ENCODE measurements at regions not wholly inside any gene's neighbourhood (a gene's known extent, or its start where the extent isn't known, plus 50 kb on each side); places are given as distances from the start of the nearest gene placed in this dataset.
"Not testable (repeated sequence)": the region's sequence is repeated elsewhere in the genome, so short reads cannot be mapped to it uniquely, and the experiment has no call there.

- WGBS, 3 donors: 75 to 95% (median 86%) methylated on average over 1 of the region's 1 CpG
- DNase-seq: no peak
- no peak overlapping the region for H3K4me3 ChIP-seq (ENCODE audit: low read depth in 1 of 3, low read length in 3 of 3)
- no peaks in the 10 kb centered on the region for H3K27me3 ChIP-seq (ENCODE audit: control insufficient read depth in 3 of 3, insufficient read depth in 3 of 3, low read length in 3 of 3)
- H3K27ac ChIP-seq (ENCODE audit: low read depth in 1 of 3, low read length in 2 of 3): no peak overlapping the region
- H3K4me1 ChIP-seq (ENCODE audit: control insufficient read depth in 3 of 3, insufficient read depth in 2 of 3, low read depth in 1 of 3, low read length in 2 of 3): no peaks in the 10 kb centered on the region
- no peaks in the 10 kb centered on the region for H3K9me3 ChIP-seq (ENCODE audit: control insufficient read depth in 2 of 2, insufficient read depth in 1 of 2, low read depth in 1 of 2, low read length in 1 of 2)
- no peaks in the 10 kb centered on the region for H3K36me3 ChIP-seq (ENCODE audit: control insufficient read depth in 3 of 3, insufficient read depth in 2 of 3, low read depth in 1 of 3, low read length in 3 of 3)
- FAIRE-seq: no peak
Observed at GRCh38 chr13:67481445-67481844, 251.3 kb upstream of the PCDH9 start.

GRCh38 chr13:67474115-67474514, 244.0 kb upstream of the PCDH9 start:
- Histone ChIP-seq H3K4me3 (ENCODE audit: low read depth in 1 of 3, low read length in 3 of 3) (no peak overlapping the region), H3K4me1 (ENCODE audit: control insufficient read depth in 3 of 3, insufficient read depth in 2 of 3, low read depth in 1 of 3, low read length in 2 of 3) (no peaks in the 10 kb centered on the region), H3K36me3 (ENCODE audit: control insufficient read depth in 3 of 3, insufficient read depth in 2 of 3, low read depth in 1 of 3, low read length in 3 of 3) (no peaks in the 10 kb centered on the region), H3K27me3 (ENCODE audit: control insufficient read depth in 3 of 3, insufficient read depth in 3 of 3, low read length in 3 of 3) (no peaks in the 10 kb centered on the region), H3K9me3 (ENCODE audit: control insufficient read depth in 2 of 2, insufficient read depth in 1 of 2, low read depth in 1 of 2, low read length in 1 of 2) (peaks cover 0 to 12% of the 10 kb centered on the region in 2 donors), H3K27ac (ENCODE audit: low read depth in 1 of 3, low read length in 2 of 3) (no peak overlapping the region)
- WGBS, 3 donors: 92 to 95% (median 95%) methylated on average over 3 of the region's 3 CpGs
- DNase-seq: no peak
- FAIRE-seq: no peak

- DNase-seq (no peak), FAIRE-seq (no peak)
- Histone ChIP-seq H3K27ac (ENCODE audit: low read depth in 1 of 3, low read length in 2 of 3) (no peak overlapping the region), H3K4me1 (ENCODE audit: control insufficient read depth in 3 of 3, insufficient read depth in 2 of 3, low read depth in 1 of 3, low read length in 2 of 3) (no peaks in the 10 kb centered on the region), H3K27me3 (ENCODE audit: control insufficient read depth in 3 of 3, insufficient read depth in 3 of 3, low read length in 3 of 3) (no peaks in the 10 kb centered on the region), H3K36me3 (ENCODE audit: control insufficient read depth in 3 of 3, insufficient read depth in 2 of 3, low read depth in 1 of 3, low read length in 3 of 3) (no peaks in the 10 kb centered on the region), H3K9me3 (ENCODE audit: control insufficient read depth in 2 of 2, insufficient read depth in 1 of 2, low read depth in 1 of 2, low read length in 1 of 2) (peaks cover 0 to 12% of the 10 kb centered on the region in 2 donors), H3K4me3 (ENCODE audit: low read depth in 1 of 3, low read length in 3 of 3) (no peak overlapping the region)
- 66 to 81% (median 68%) methylated on average over 3 of the region's 3 CpGs for WGBS, 3 donors
Observed at GRCh38 chr13:67469623-67470022, 239.5 kb upstream of the PCDH9 start.

GRCh38 chr13:67466569-67466968, 236.4 kb upstream of the PCDH9 start:
- DNase-seq (no peak), FAIRE-seq (no peak)
- Histone ChIP-seq H3K27me3 (ENCODE audit: control insufficient read depth in 3 of 3, insufficient read depth in 3 of 3, low read length in 3 of 3) (no peaks in the 10 kb centered on the region), H3K27ac (ENCODE audit: low read depth in 1 of 3, low read length in 2 of 3) (no peak overlapping the region), H3K9me3 (ENCODE audit: control insufficient read depth in 2 of 2, insufficient read depth in 1 of 2, low read depth in 1 of 2, low read length in 1 of 2) (peaks cover 0 to 12% of the 10 kb centered on the region in 2 donors), H3K4me3 (ENCODE audit: low read depth in 1 of 3, low read length in 3 of 3) (no peak overlapping the region), H3K36me3 (ENCODE audit: control insufficient read depth in 3 of 3, insufficient read depth in 2 of 3, low read depth in 1 of 3, low read length in 3 of 3) (no peaks in the 10 kb centered on the region), H3K4me1 (ENCODE audit: control insufficient read depth in 3 of 3, insufficient read depth in 2 of 3, low read depth in 1 of 3, low read length in 2 of 3) (no peaks in the 10 kb centered on the region)
- WGBS, 3 donors: 72 to 85% (median 78%) methylated on average over 8 of the region's 8 CpGs

GRCh38 chr13:67464154-67464553, 234.0 kb upstream of the PCDH9 start:
- no peak for FAIRE-seq
- no peak for DNase-seq
- no peak overlapping the region for H3K27ac ChIP-seq (ENCODE audit: low read depth in 1 of 3, low read length in 2 of 3)
- H3K4me1 ChIP-seq (ENCODE audit: control insufficient read depth in 3 of 3, insufficient read depth in 2 of 3, low read depth in 1 of 3, low read length in 2 of 3): no peaks in the 10 kb centered on the region
- 48 to 63% (median 63%) methylated on average over 4 of the region's 4 CpGs for WGBS, 3 donors
- no peak overlapping the region for H3K4me3 ChIP-seq (ENCODE audit: low read depth in 1 of 3, low read length in 3 of 3)
- H3K9me3 ChIP-seq (ENCODE audit: control insufficient read depth in 2 of 2, insufficient read depth in 1 of 2, low read depth in 1 of 2, low read length in 1 of 2): no peaks in the 10 kb centered on the region
- H3K36me3 ChIP-seq (ENCODE audit: control insufficient read depth in 3 of 3, insufficient read depth in 2 of 3, low read depth in 1 of 3, low read length in 3 of 3): no peaks in the 10 kb centered on the region
- H3K27me3 ChIP-seq (ENCODE audit: control insufficient read depth in 3 of 3, insufficient read depth in 3 of 3, low read length in 3 of 3): no peaks in the 10 kb centered on the region

GRCh38 chr13:67462098-67462497, 232.0 kb upstream of the PCDH9 start:
- H3K36me3 ChIP-seq (ENCODE audit: control insufficient read depth in 3 of 3, insufficient read depth in 2 of 3, low read depth in 1 of 3, low read length in 3 of 3): no peaks in the 10 kb centered on the region
- no peaks in the 10 kb centered on the region for H3K9me3 ChIP-seq (ENCODE audit: control insufficient read depth in 2 of 2, insufficient read depth in 1 of 2, low read depth in 1 of 2, low read length in 1 of 2)
- H3K27ac ChIP-seq (ENCODE audit: low read depth in 1 of 3, low read length in 2 of 3): no peak overlapping the region
- no peaks in the 10 kb centered on the region for H3K4me1 ChIP-seq (ENCODE audit: control insufficient read depth in 3 of 3, insufficient read depth in 2 of 3, low read depth in 1 of 3, low read length in 2 of 3)
- FAIRE-seq (no peak), DNase-seq (no peak)
- 96 to 100% (median 98%) methylated on average over 1 of the region's 1 CpG for WGBS, 3 donors
- no peaks in the 10 kb centered on the region for H3K27me3 ChIP-seq (ENCODE audit: control insufficient read depth in 3 of 3, insufficient read depth in 3 of 3, low read length in 3 of 3)
- H3K4me3 ChIP-seq (ENCODE audit: low read depth in 1 of 3, low read length in 3 of 3): no peak overlapping the region

GRCh38 chr13:67452526-67452925, 222.4 kb upstream of the PCDH9 start:
- not testable (repeated sequence) for H3K4me3 ChIP-seq (ENCODE audit: low read depth in 1 of 3, low read length in 3 of 3); H3K27ac ChIP-seq (ENCODE audit: low read depth in 1 of 3, low read length in 2 of 3); H3K36me3 ChIP-seq (ENCODE audit: control insufficient read depth in 3 of 3, insufficient read depth in 2 of 3, low read depth in 1 of 3, low read length in 3 of 3); DNase-seq; H3K9me3 ChIP-seq (ENCODE audit: control insufficient read depth in 2 of 2, insufficient read depth in 1 of 2, low read depth in 1 of 2, low read length in 1 of 2); H3K27me3 ChIP-seq (ENCODE audit: control insufficient read depth in 3 of 3, insufficient read depth in 3 of 3, low read length in 3 of 3); FAIRE-seq; H3K4me1 ChIP-seq (ENCODE audit: control insufficient read depth in 3 of 3, insufficient read depth in 2 of 3, low read depth in 1 of 3, low read length in 2 of 3)
- WGBS, 3 donors: 70 to 81% (median 72%) methylated on average over 8 of the region's 8 CpGs

- Histone ChIP-seq H3K4me1 (ENCODE audit: control insufficient read depth in 3 of 3, insufficient read depth in 2 of 3, low read depth in 1 of 3, low read length in 2 of 3) (no peaks in the 10 kb centered on the region), H3K9me3 (ENCODE audit: control insufficient read depth in 2 of 2, insufficient read depth in 1 of 2, low read depth in 1 of 2, low read length in 1 of 2) (no peaks in the 10 kb centered on the region), H3K27ac (ENCODE audit: low read depth in 1 of 3, low read length in 2 of 3) (no peak overlapping the region), H3K4me3 (ENCODE audit: low read depth in 1 of 3, low read length in 3 of 3) (no peak overlapping the region), H3K36me3 (ENCODE audit: control insufficient read depth in 3 of 3, insufficient read depth in 2 of 3, low read depth in 1 of 3, low read length in 3 of 3) (no peaks in the 10 kb centered on the region), H3K27me3 (ENCODE audit: control insufficient read depth in 3 of 3, insufficient read depth in 3 of 3, low read length in 3 of 3) (no peaks in the 10 kb centered on the region)
- FAIRE-seq (no peak), DNase-seq (no peak)
- WGBS, 3 donors: 71 to 85% (median 79%) methylated on average over 5 of the region's 5 CpGs
Observed at GRCh38 chr13:67445436-67445835, 215.3 kb upstream of the PCDH9 start.

GRCh38 chr13:67443923-67444322, 213.8 kb upstream of the PCDH9 start:
- Histone ChIP-seq H3K4me3 (ENCODE audit: low read depth in 1 of 3, low read length in 3 of 3) (no peak overlapping the region), H3K9me3 (ENCODE audit: control insufficient read depth in 2 of 2, insufficient read depth in 1 of 2, low read depth in 1 of 2, low read length in 1 of 2) (no peaks in the 10 kb centered on the region), H3K27ac (ENCODE audit: low read depth in 1 of 3, low read length in 2 of 3) (no peak overlapping the region), H3K36me3 (ENCODE audit: control insufficient read depth in 3 of 3, insufficient read depth in 2 of 3, low read depth in 1 of 3, low read length in 3 of 3) (no peaks in the 10 kb centered on the region), H3K4me1 (ENCODE audit: control insufficient read depth in 3 of 3, insufficient read depth in 2 of 3, low read depth in 1 of 3, low read length in 2 of 3) (no peaks in the 10 kb centered on the region), H3K27me3 (ENCODE audit: control insufficient read depth in 3 of 3, insufficient read depth in 3 of 3, low read length in 3 of 3) (no peaks in the 10 kb centered on the region)
- 10 to 43% (median 32%) methylated on average over 2 of the region's 2 CpGs for WGBS, 3 donors
- FAIRE-seq (no peak), DNase-seq (no peak)
